K562 (cell line): ENCODE measurements at regions not wholly inside any gene's neighbourhood (a gene's known extent, or its start where the extent isn't known, plus 50 kb on each side); places are given as distances from the start of the nearest gene placed in this dataset.

Source experiments
- ATAC-seq: fragments of 200-7000 bp; cut with Tn5 transposase; 3 replicates; pipeline ENCODE4 v1.9.1; 2020; ENCODE audit warnings: moderate library complexity
- BruUV-seq: library from RNA; stranded (reverse); fragments of 400-500 nt; replicated peaks from 2 replicates; lab custom pipeline; 2021; lab: Mats Ljungman, UMichigan
- CTCF ChIA-PET: fragments of 300-600 bp; formaldehyde crosslinking; extraction: SDS; loops from one replicate; lab custom pipeline; 2021; ENCODE audit warnings: low intra/inter-chr PET ratio; lab: Yijun Ruan, JAX
- POLR2A ChIA-PET: fragments of 300-600, 350-650 bp; sonication (Branson Sonifier 250); formaldehyde crosslinking; extraction: SDS; loops from one replicate; lab custom pipeline; 2021; ENCODE audit warnings: antibody characterized with exemption, inconsistent platforms; lab: Yijun Ruan, JAX
- DNase-seq, 4 experiments: peaks; one replicate each; pipeline versions ENCODE4 v3.0.0 to v3.0.0-alpha.2; 2011 to 2018; ENCODE audit warnings: low spot score in 3 of 4, mixed read lengths in 3 of 4; ENCODE audit errors: extremely low read depth in 1 of 4
- FAIRE-seq: peaks from 2 replicates; lab custom pipeline; 2011; peaks lifted over from hg19 to GRCh38; lab: Jason Lieb, UNC
- H2AFZ ChIP-seq: 2 replicates; pipeline ENCODE4 v1.6.0; 2011; ENCODE audit warnings: low read depth, low read length, control low read depth, inconsistent platforms
- H3K27ac ChIP-seq: fragments of 200-600 bp; 3 replicates; pipeline ENCODE4 v1.8.0; 2011; ENCODE audit warnings: low read depth, mild to moderate bottlenecking, control low read depth, inconsistent platforms, low read length, moderate library complexity, mixed read lengths; ENCODE audit errors: extremely low read depth
- H3K27me3 ChIP-seq, 2 experiments: fragments of 300-600 bp in 1 of 2; 2 replicates in 1 of 2; 3 replicates in 1 of 2; pipeline versions ENCODE4 v1.6.0 to v1.8.0; 2011; ENCODE audit warnings: inconsistent platforms in 2 of 2, low read length in 2 of 2, mild to moderate bottlenecking in 1 of 2, mixed read lengths in 1 of 2, moderate library complexity in 1 of 2; ENCODE audit not compliant: control insufficient read depth in 2 of 2, insufficient read depth in 2 of 2
- H3K36me3 ChIP-seq: fragments of 300-600 bp; 3 replicates; pipeline ENCODE4 v1.8.0; 2011; ENCODE audit warnings: mild to moderate bottlenecking, low read length, inconsistent platforms; ENCODE audit not compliant: control insufficient read depth, insufficient read depth
- H3K4me1 ChIP-seq, 2 experiments: fragments of 200-600 bp in 1 of 2; replicated peaks in 1 of 2; 2 replicates in 1 of 2; 3 replicates in 1 of 2; pipeline versions ENCODE4 v1.5.1 to v1.8.0; 2011; ENCODE audit warnings: inconsistent platforms in 2 of 2, low read length in 2 of 2, mild to moderate bottlenecking in 1 of 2, mixed read lengths in 1 of 2, moderate library complexity in 1 of 2; ENCODE audit not compliant: control insufficient read depth in 2 of 2, insufficient read depth in 2 of 2
- H3K4me2 ChIP-seq: 2 replicates; pipeline ENCODE4 v1.6.1; 2011; ENCODE audit warnings: low read length, control low read depth, inconsistent platforms, mixed read lengths; ENCODE audit not compliant: insufficient read depth
- H3K4me3 ChIP-seq: fragments of 200-600 bp; sonication (generic), shearing (Covaris generic); 2 replicates; pipeline ENCODE4 v1.5.1; 2016; ENCODE audit warnings: control low read depth, inconsistent platforms
- H3K79me2 ChIP-seq: fragments of 200-600 bp; 3 replicates; pipeline ENCODE4 v1.8.0; 2011; ENCODE audit warnings: low read length, inconsistent platforms; ENCODE audit not compliant: control insufficient read depth, insufficient read depth
- H3K9ac ChIP-seq, 2 experiments: 2 replicates each; pipeline versions ENCODE4 v1.6.0 to v1.6.1; 2011; ENCODE audit warnings: low read depth in 2 of 2, low read length in 2 of 2, control low read depth in 1 of 2, inconsistent platforms in 1 of 2, mild to moderate bottlenecking in 1 of 2, mixed read lengths in 1 of 2; ENCODE audit not compliant: insufficient read depth in 1 of 2
- H3K9me1 ChIP-seq: one replicate; pipeline ENCODE4 v1.6.0; 2011; ENCODE audit warnings: inconsistent platforms, mild to moderate bottlenecking, low read length, moderate library complexity; ENCODE audit not compliant: control insufficient read depth, insufficient read depth
- H3K9me3 ChIP-seq: replicated peaks from 2 replicates; pipeline ENCODE4 v1.5.1; 2011; ENCODE audit warnings: low read depth, low read length, inconsistent platforms; ENCODE audit not compliant: control insufficient read depth, insufficient read depth
- H4K20me1 ChIP-seq: replicated peaks from 2 replicates; pipeline ENCODE4 v1.6.1; 2011; ENCODE audit warnings: low read length, inconsistent platforms, mixed read lengths; ENCODE audit not compliant: control insufficient read depth, insufficient read depth
- CC2D1A ChIP-seq: fragments of 450-650 bp; IDR thresholded peaks from 2 replicates; pipeline ENCODE4 v1.6.1; 2017; ENCODE audit warnings: mild to moderate bottlenecking
- CHAMP1 ChIP-seq: fragments of 450-650 bp; IDR thresholded peaks from 2 replicates; pipeline ENCODE4 v1.6.1; 2016; ENCODE audit warnings: mild to moderate bottlenecking
- EGR1 ChIP-seq: fragments of 450-650 bp; conservative IDR thresholded peaks from 2 replicates; pipeline ENCODE4 v1.6.1; 2017; ENCODE audit warnings: mild to moderate bottlenecking
- MCM5 ChIP-seq: fragments of 450-650 bp; IDR thresholded peaks from 2 replicates; pipeline ENCODE4 v1.6.1; 2016; ENCODE audit warnings: low read depth
- MEF2A ChIP-seq: IDR thresholded peaks from 2 replicates; pipeline ENCODE4 v1.6.1; 2011; ENCODE audit warnings: low read depth, mild to moderate bottlenecking, low read length, moderate library complexity; ENCODE audit not compliant: control insufficient read depth
- POLR2AphosphoS2 ChIP-seq: IDR thresholded peaks from 2 replicates; pipeline ENCODE4 v1.6.1; 2012; ENCODE audit warnings: low read length, improper control_type of control experiment
- SRSF3 ChIP-seq: fragments of 200-400 bp; formaldehyde crosslinking; IDR thresholded peaks from 2 replicates; pipeline ENCODE4 v1.6.1; 2016; ENCODE audit warnings: mild to moderate bottlenecking, low read length, moderate library complexity; ENCODE audit not compliant: insufficient read depth
- ZNF445 ChIP-seq: fragments of 250-450 bp; sonication (Bioruptor Pico); IDR thresholded peaks from 2 replicates; pipeline ENCODE4 v1.4.0; 2020; ENCODE audit warnings: low read depth, mild to moderate bottlenecking, moderate library complexity
- WGBS: fragments of 100-300 bp; shearing (Covaris generic); methylation state at CpG from one replicate; pipeline ENCODE4 v1.1.6; 2016; ENCODE audit warnings: low coverage, mixed read lengths; ENCODE audit not compliant: insufficient coverage; ENCODE audit errors: missing lambda C conversion rate; 5-methylcytosine and 5-hydroxymethylcytosine counted together
- in situ Hi-C: fragments of 300-500 bp; cut with MboI; formaldehyde crosslinking; loops from 4 replicates; pipeline ENCODE4 v1.15.0; 2018; ENCODE audit warnings: inconsistent platforms, mixed read lengths
- intact Hi-C: fragments of 100-400 bp; cut with micrococcal nuclease; formaldehyde crosslinking; loops from 2 replicates; pipeline ENCODE4 v1.14.2; 2022

- ChIA-PET CTCF (no interaction called here), POLR2A (no interaction called here)
- no peaks in the 10 kb centered on the region for H4K20me1 ChIP-seq
- intact Hi-C loops = no loop called here
- H3K36me3 ChIP-seq = no peaks in the 10 kb centered on the region
- H3K4me1 ChIP-seq = no peaks in the 10 kb centered on the region
- H3K27ac ChIP-seq = no peak overlapping the region
- H3K4me3 ChIP-seq = no peak overlapping the region
- TF ChIP-seq MEF2A = no peak
- TF ChIP-seq SRSF3 = no peak
- no peak for TF ChIP-seq ZNF445 (CRISPR knock-in tag)
- no peak for TF ChIP-seq EGR1
- TF ChIP-seq CHAMP1 = no peak
- no peak for TF ChIP-seq CC2D1A
- TF ChIP-seq MCM5 = no peak
- TF ChIP-seq POLR2AphosphoS2 = no peak
- no peaks in the 10 kb centered on the region for H3K9me3 ChIP-seq
- no peak overlapping the region for H3K4me2 ChIP-seq
- 0% methylated on average over 5 of the region's 5 CpGs for WGBS
- ATAC-seq = no peak
- no TSS peak for BruUV-seq
- in situ Hi-C loops = no loop called here
- no peak for FAIRE-seq
- H3K9ac ChIP-seq = no peak overlapping the region
- H3K79me2 ChIP-seq = no peaks in the 10 kb centered on the region
- no peak overlapping the region for H2AFZ ChIP-seq
- H3K27me3 ChIP-seq = no peaks in the 10 kb centered on the region
- no peaks in the 10 kb centered on the region for H3K9me1 ChIP-seq
- no peak for DNase-seq
These were observed 576.6 kb downstream of the ADGRL2 start for GRCh38 chr1:82377201-82377884.
